Gastrocnemius medialis (tissue), 4 donors: ENCODE measurements at regions not wholly inside any gene's neighbourhood (a gene's known extent, or its start where the extent isn't known, plus 50 kb on each side); places are given as distances from the start of the nearest gene placed in this dataset.

Experiments
- ATAC-seq, 2 donors: fragments of 150-250 bp; one replicate each; pipeline ENCODE4 v1.9.1; 2016
- DNase-seq, 2 donors: peaks; one replicate each; pipeline ENCODE4 v3.0.0-alpha.2; 2019
- H3K27ac ChIP-seq, 4 donors: fragments of 200-600 bp; sonication (generic); 1 replicate in 1 of 4; 2 replicates in 3 of 4; pipeline ENCODE4 v1.5.1; 2016 to 2018; ENCODE audit warnings: mild to moderate bottlenecking in 2 of 4, moderate library complexity in 1 of 4
- H3K27me3 ChIP-seq, 3 donors: fragments of 200-600 bp; sonication (generic) in 2 of 3; 1 replicate in 1 of 3; 2 replicates in 2 of 3; pipeline versions ENCODE4 v1.5.1 to v1.6.0; 2016 to 2019; ENCODE audit warnings: mild to moderate bottlenecking in 1 of 3, moderate library complexity in 1 of 3
- H3K36me3 ChIP-seq, 2 donors: fragments of 200-600 bp; sonication (generic) in 1 of 2; one replicate each; pipeline ENCODE4 v1.5.1; 2017 to 2018
- H3K4me1 ChIP-seq, 2 donors: fragments of 200-600 bp; sonication (generic) in 1 of 2; one replicate each; pipeline ENCODE4 v1.5.1; 2016 to 2017; ENCODE audit warnings: mild to moderate bottlenecking in 2 of 2
- H3K4me3 ChIP-seq, 4 donors: fragments of 200-600 bp; sonication (generic) in 3 of 4; 1 replicate in 1 of 4; 2 replicates in 3 of 4; pipeline ENCODE4 v1.5.1; 2016 to 2019; ENCODE audit warnings: mild to moderate bottlenecking in 2 of 4
- H3K9me3 ChIP-seq, 3 donors: fragments of 200-600 bp; sonication (generic) in 2 of 3; 1 replicate in 1 of 3; 2 replicates in 2 of 3; pipeline ENCODE4 v1.5.1; 2016 to 2019
- POLR2A ChIP-seq, 2 donors: fragments of 450-650 bp; IDR thresholded peaks; one replicate each; pipeline ENCODE4 v1.6.1; 2017; ENCODE audit warnings: antibody characterized with exemption in 2 of 2, mild to moderate bottlenecking in 2 of 2, moderate library complexity in 2 of 2
- in situ Hi-C, 4 donors: fragments of 200-750 bp; cut with MboI; loops; one replicate each; pipeline versions ENCODE4 v1.15.0 to v1.8.0; 2017; ENCODE audit warnings: low sequenced_read_pairs in 4 of 4
- intact Hi-C: fragments of 100-400 bp; cut with DNase I; formaldehyde crosslinking; loops from one replicate; pipeline ENCODE4 v1.15.1; 2023; ENCODE audit warnings: low total_unique reads
- TF ChIP-seq, protein P1 (sequence below), 5 experiments: fragments of 450-650 bp in 3 of 5; fragments of 200-600 bp in 2 of 5; sonication (generic) in 2 of 5; IDR thresholded peaks in 4 of 5; conservative IDR thresholded peaks in 1 of 5; 1 replicate in 4 of 5; 2 replicates in 1 of 5; pipeline ENCODE4 v1.5.1; 2016 to 2019; ENCODE audit warnings: antibody characterized with exemption in 5 of 5, mild to moderate bottlenecking in 3 of 5, moderate library complexity in 3 of 5

- DNase-seq = no peak
- peaks cover 0 to 11% of the 10 kb centered on the region in 2 donors for H3K4me1 ChIP-seq
- intact Hi-C loops (no loop called here), in situ Hi-C loops (loop anchor here in 1 of 4 donors (25.0 kb wide), 1 partner anchor 108 kb away; no protein-coding TSS in a partner anchor)
- TF ChIP-seq POLR2A (IDR thresholded peaks at IDR 0.05) = no peak
- TF ChIP-seq, protein P1, sequence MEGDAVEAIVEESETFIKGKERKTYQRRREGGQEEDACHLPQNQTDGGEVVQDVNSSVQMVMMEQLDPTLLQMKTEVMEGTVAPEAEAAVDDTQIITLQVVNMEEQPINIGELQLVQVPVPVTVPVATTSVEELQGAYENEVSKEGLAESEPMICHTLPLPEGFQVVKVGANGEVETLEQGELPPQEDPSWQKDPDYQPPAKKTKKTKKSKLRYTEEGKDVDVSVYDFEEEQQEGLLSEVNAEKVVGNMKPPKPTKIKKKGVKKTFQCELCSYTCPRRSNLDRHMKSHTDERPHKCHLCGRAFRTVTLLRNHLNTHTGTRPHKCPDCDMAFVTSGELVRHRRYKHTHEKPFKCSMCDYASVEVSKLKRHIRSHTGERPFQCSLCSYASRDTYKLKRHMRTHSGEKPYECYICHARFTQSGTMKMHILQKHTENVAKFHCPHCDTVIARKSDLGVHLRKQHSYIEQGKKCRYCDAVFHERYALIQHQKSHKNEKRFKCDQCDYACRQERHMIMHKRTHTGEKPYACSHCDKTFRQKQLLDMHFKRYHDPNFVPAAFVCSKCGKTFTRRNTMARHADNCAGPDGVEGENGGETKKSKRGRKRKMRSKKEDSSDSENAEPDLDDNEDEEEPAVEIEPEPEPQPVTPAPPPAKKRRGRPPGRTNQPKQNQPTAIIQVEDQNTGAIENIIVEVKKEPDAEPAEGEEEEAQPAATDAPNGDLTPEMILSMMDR (IDR thresholded peaks at IDR 0.05 in 4 of 5, conservative IDR thresholded peaks at IDR 0.05 in 1 of 5) = no peak
- H3K36me3 ChIP-seq = no peaks in the 10 kb centered on the region
- no peak overlapping the region for H3K4me3 ChIP-seq
- no peak overlapping the region for H3K27ac ChIP-seq
- no peak for ATAC-seq
- H3K27me3 ChIP-seq = no peaks in the 10 kb centered on the region
- H3K9me3 ChIP-seq = no peaks in the 10 kb centered on the region
These were observed 1373.8 kb downstream of the BRD1 start for GRCh38 chr22:48453751-48454485.

GRCh38 chr22:48453171-48453570 lies 1374.5 kb downstream of the BRD1 start:
- in situ Hi-C loops (loop anchor here in 1 of 4 donors (25.0 kb wide), 1 partner anchor 109 kb away; no protein-coding TSS in a partner anchor), intact Hi-C loops (no loop called here)
- ATAC-seq (no peak), DNase-seq (no peak)
- peaks cover 0 to 11% of the 10 kb centered on the region in 2 donors for H3K4me1 ChIP-seq
- no peak overlapping the region for H3K27ac ChIP-seq
- no peaks in the 10 kb centered on the region for H3K9me3 ChIP-seq
- H3K27me3 ChIP-seq = no peaks in the 10 kb centered on the region
- H3K36me3 ChIP-seq = no peaks in the 10 kb centered on the region
- no peak overlapping the region for H3K4me3 ChIP-seq
- TF ChIP-seq, protein P1 (IDR thresholded peaks at IDR 0.05 in 4 of 5, conservative IDR thresholded peaks at IDR 0.05 in 1 of 5) = no peak
- TF ChIP-seq POLR2A (IDR thresholded peaks at IDR 0.05) = no peak

DNA sequence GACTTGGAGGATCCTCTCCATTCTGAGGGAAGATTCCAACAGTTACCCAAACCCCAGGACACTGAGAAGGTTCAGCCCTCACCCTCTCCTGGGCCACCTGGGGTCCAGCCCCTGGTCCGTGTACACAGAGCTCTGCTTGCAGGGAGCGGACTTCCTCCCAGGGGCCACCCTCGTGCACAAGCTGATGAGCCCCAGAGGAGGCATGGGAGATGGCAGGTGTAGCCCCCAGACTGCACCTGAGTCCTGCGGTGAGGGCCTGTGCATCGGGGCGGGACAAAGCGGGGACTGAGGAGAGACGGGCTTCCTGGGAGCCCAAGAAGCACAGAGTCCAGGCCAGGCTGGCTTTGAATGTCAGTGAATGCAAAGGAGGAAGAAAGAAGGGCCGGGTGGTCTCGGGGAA lies 1374.9 kb downstream of the BRD1 start:
- TF ChIP-seq, protein P1 (IDR thresholded peaks at IDR 0.05 in 4 of 5, conservative IDR thresholded peaks at IDR 0.05 in 1 of 5) = no peak
- no peak for TF ChIP-seq POLR2A (IDR thresholded peaks at IDR 0.05)
- H3K27ac ChIP-seq = no peak overlapping the region
- in situ Hi-C loops (loop anchor here in 1 of 4 donors (25.0 kb wide), 1 partner anchor 110 kb away; no protein-coding TSS in a partner anchor), intact Hi-C loops (no loop called here)
- peaks cover 0 to 11% of the 10 kb centered on the region in 2 donors for H3K4me1 ChIP-seq
- H3K4me3 ChIP-seq = no peak overlapping the region
- no peak for DNase-seq
- ATAC-seq = no peak
- H3K27me3 ChIP-seq = no peaks in the 10 kb centered on the region
- no peaks in the 10 kb centered on the region for H3K36me3 ChIP-seq
- H3K9me3 ChIP-seq = no peaks in the 10 kb centered on the region

GRCh38 chr22:48451891-48452290 lies 1375.8 kb downstream of the BRD1 start:
- H3K27me3 ChIP-seq = no peaks in the 10 kb centered on the region
- in situ Hi-C loops = loop anchor here in 1 of 4 donors (25.0 kb wide), 1 partner anchor 110 kb away; no protein-coding TSS in a partner anchor
- H3K4me1 ChIP-seq = peaks cover 0 to 9% of the 10 kb centered on the region in 2 donors

More at GRCh38 chr22:48451891-48452290, 1375.8 kb downstream of the BRD1 start:
- no peak for DNase-seq
- Histone ChIP-seq H3K27ac (no peak overlapping the region), H3K9me3 (no peaks in the 10 kb centered on the region), H3K4me3 (no peak overlapping the region), H3K36me3 (no peaks in the 10 kb centered on the region)
- no peak for TF ChIP-seq POLR2A (IDR thresholded peaks at IDR 0.05)
- TF ChIP-seq, protein P1 (IDR thresholded peaks at IDR 0.05 in 4 of 5, conservative IDR thresholded peaks at IDR 0.05 in 1 of 5) = no peak
- intact Hi-C loops = no loop called here
- ATAC-seq = no peak
